HCT116 (cell line): ENCODE measurements at regions not wholly inside any gene's neighbourhood (a gene's known extent, or its start where the extent isn't known, plus 50 kb on each side); places are given as distances from the start of the nearest gene placed in this dataset.

Source experiments
- ATAC-seq: fragments of 200-7000 bp; cut with Tn5 transposase; 2 replicates; pipeline ENCODE4 v1.9.1; 2020; ENCODE audit warnings: mild to moderate bottlenecking, moderate library complexity
- BruUV-seq: library from RNA; stranded (reverse); fragments of 400-500 nt; replicated peaks from 2 replicates; lab custom pipeline; 2021; lab: Mats Ljungman, UMichigan
- CTCF ChIA-PET: fragments of 300-600 bp; sonication (Branson Sonifier 250); formaldehyde crosslinking; loops from one replicate; lab custom pipeline; 2021; ENCODE audit warnings: antibody characterized with exemption; lab: Charles Lee
- POLR2A ChIA-PET: fragments of 300-600, 350-600 bp; sonication (Branson Sonifier 250); formaldehyde crosslinking; loops from one replicate; lab custom pipeline; 2021; ENCODE audit warnings: antibody characterized with exemption; lab: Charles Lee
- RAD21 ChIA-PET, 2 experiments: fragments of 300-600 bp; sonication (Branson Sonifier 250); formaldehyde crosslinking; loops; one replicate each; lab custom pipeline; 2023; ENCODE audit warnings: low total read pairs in 2 of 2; ENCODE audit not compliant: uncharacterized antibody in 2 of 2, unreplicated experiment in 2 of 2, low non-redundant PET in 1 of 2; lab: Charles Lee
- DNase-seq: peaks from one replicate; pipeline ENCODE4 v3.0.0-alpha.2; 2010; ENCODE audit warnings: low read depth, low spot score
- H2AFZ ChIP-seq: fragments of 200-600 bp; shearing (Covaris generic), sonication (generic); 2 replicates; pipeline ENCODE4 v1.6.1; 2017; ENCODE audit warnings: low read depth, mixed run types, mixed read lengths, antibody characterized with exemption, low read length; ENCODE audit not compliant: poor library complexity, severe bottlenecking
- H3K27ac ChIP-seq: 2 replicates; pipeline ENCODE4 v1.5.1; 2012; ENCODE audit warnings: low read depth, low read length
- H3K27me3 ChIP-seq: fragments of 200-600 bp; sonication (generic); 2 replicates; pipeline ENCODE4 v1.6.1; 2016; ENCODE audit warnings: mixed run types, low read length, mixed read lengths; ENCODE audit not compliant: insufficient read depth
- H3K36me3 ChIP-seq, 2 experiments: fragments of 200-500 bp in 1 of 2; fragments of 200-600 bp in 1 of 2; sonication (Bioruptor generic) in 1 of 2; sonication (generic) in 1 of 2; 2 replicates each; pipeline versions ENCODE4 v1.5.1 to v1.6.1; 2014 to 2016; ENCODE audit warnings: low read length in 2 of 2, inconsistent platforms in 1 of 2, mixed read lengths in 1 of 2, mixed run types in 1 of 2; ENCODE audit not compliant: insufficient read depth in 2 of 2, control insufficient read depth in 1 of 2
- H3K4me1 ChIP-seq, 2 experiments: fragments of 200-600 bp in 1 of 2; sonication (generic) in 1 of 2; 2 replicates each; pipeline versions ENCODE4 v1.5.1 to v1.6.1; 2012 to 2017; ENCODE audit warnings: low read length in 2 of 2, inconsistent platforms in 1 of 2, mild to moderate bottlenecking in 1 of 2, mixed read lengths in 1 of 2, mixed run types in 1 of 2, moderate library complexity in 1 of 2; ENCODE audit not compliant: insufficient read depth in 2 of 2, control insufficient read depth in 1 of 2
- H3K4me2 ChIP-seq: fragments of 200-600 bp; sonication (generic); 2 replicates; pipeline ENCODE4 v1.6.1; 2017; ENCODE audit warnings: mixed run types, low read length, mixed read lengths
- H3K4me3 ChIP-seq, 2 experiments: fragments of 200-600 bp in 1 of 2; sonication (generic) in 1 of 2; replicated peaks in 1 of 2; 2 replicates each; pipeline ENCODE4 v1.5.1; 2011 to 2016; ENCODE audit warnings: low read length in 2 of 2, control low read depth in 1 of 2, low read depth in 1 of 2, mild to moderate bottlenecking in 1 of 2, mixed read lengths in 1 of 2, mixed run types in 1 of 2
- H3K79me2 ChIP-seq: fragments of 200-600 bp; sonication (generic); 2 replicates; pipeline ENCODE4 v1.6.1; 2017; ENCODE audit warnings: mild to moderate bottlenecking, mixed run types, low read length, moderate library complexity, mixed read lengths; ENCODE audit not compliant: insufficient read depth
- H3K9ac ChIP-seq: fragments of 200-600 bp; sonication (generic); 2 replicates; pipeline ENCODE4 v1.6.1; 2016; ENCODE audit warnings: low read length, mixed read lengths
- H3K9me2 ChIP-seq: fragments of 200-600 bp; sonication (generic), shearing (Covaris generic); 2 replicates; pipeline ENCODE4 v1.6.1; 2017; ENCODE audit warnings: mixed run types, mild to moderate bottlenecking, moderate library complexity; ENCODE audit not compliant: insufficient read depth
- H3K9me3 ChIP-seq, 2 experiments: fragments of 200-500 bp in 1 of 2; fragments of 200-600 bp in 1 of 2; sonication (Bioruptor generic) in 1 of 2; sonication (generic) in 1 of 2; 2 replicates each; pipeline ENCODE4 v1.6.1; 2014 to 2017; ENCODE audit warnings: low read length in 2 of 2, mixed read lengths in 2 of 2, inconsistent platforms in 1 of 2, low read depth in 1 of 2, mild to moderate bottlenecking in 1 of 2, mixed run types in 1 of 2, moderate library complexity in 1 of 2; ENCODE audit not compliant: control insufficient read depth in 1 of 2, insufficient read depth in 1 of 2
- H4K20me1 ChIP-seq: fragments of 200-600 bp; sonication (generic), shearing (Covaris generic); 2 replicates; pipeline ENCODE4 v1.6.1; 2017; ENCODE audit warnings: mixed run types, mild to moderate bottlenecking, moderate library complexity; ENCODE audit not compliant: insufficient read depth
- ATF3 ChIP-seq: IDR thresholded peaks from 2 replicates; pipeline ENCODE4 v1.6.1; 2012
- EGR1 ChIP-seq: IDR thresholded peaks from 2 replicates; pipeline ENCODE4 v1.6.1; 2012; ENCODE audit warnings: low read depth
- JUND ChIP-seq: IDR thresholded peaks from 2 replicates; pipeline ENCODE4 v1.6.1; 2012
- POLR2A ChIP-seq: IDR thresholded peaks from 2 replicates; pipeline ENCODE4 v1.7.0; 2011; ENCODE audit warnings: borderline replicate concordance; ENCODE audit not compliant: insufficient read depth, insufficient read length; ENCODE audit errors: extremely low read depth
- POLR2AphosphoS5 ChIP-seq: IDR thresholded peaks from 2 replicates; pipeline ENCODE4 v1.6.1; 2011; ENCODE audit warnings: mild to moderate bottlenecking, low read depth, low read length, moderate library complexity
- SRF ChIP-seq: IDR thresholded peaks from 2 replicates; pipeline ENCODE4 v1.6.1; 2012; ENCODE audit warnings: low read depth
- TCF7L2 ChIP-seq: IDR thresholded peaks from 2 replicates; pipeline ENCODE4 v1.7.0; 2011; ENCODE audit warnings: borderline replicate concordance, inconsistent platforms; ENCODE audit not compliant: insufficient read depth, insufficient read length; ENCODE audit errors: extremely low read depth
- YY1 ChIP-seq: IDR thresholded peaks from 2 replicates; pipeline ENCODE4 v1.6.1; 2011; ENCODE audit warnings: low read length, low read depth, moderate library complexity, mild to moderate bottlenecking; ENCODE audit not compliant: insufficient replicate concordance; ENCODE audit errors: extremely low read depth
- ZFX ChIP-seq: fragments of 450-650 bp; IDR thresholded peaks from 2 replicates; pipeline ENCODE4 v1.6.1; 2017
- ZNF274 ChIP-seq: fragments of 200-500 bp; sonication (Bioruptor generic); IDR thresholded peaks from 2 replicates; pipeline ENCODE4 v1.6.1; 2014; ENCODE audit warnings: mild to moderate bottlenecking, low read depth, low read length, inconsistent platforms
- intact Hi-C: fragments of 100-400 bp; cut with micrococcal nuclease; formaldehyde crosslinking; loops from 2 replicates; pipeline ENCODE4 v1.10.0; 2022
- TF ChIP-seq, protein P1 (sequence below): IDR thresholded peaks from 2 replicates; pipeline ENCODE4 v1.6.1; 2012; ENCODE audit warnings: low read depth

DNA sequence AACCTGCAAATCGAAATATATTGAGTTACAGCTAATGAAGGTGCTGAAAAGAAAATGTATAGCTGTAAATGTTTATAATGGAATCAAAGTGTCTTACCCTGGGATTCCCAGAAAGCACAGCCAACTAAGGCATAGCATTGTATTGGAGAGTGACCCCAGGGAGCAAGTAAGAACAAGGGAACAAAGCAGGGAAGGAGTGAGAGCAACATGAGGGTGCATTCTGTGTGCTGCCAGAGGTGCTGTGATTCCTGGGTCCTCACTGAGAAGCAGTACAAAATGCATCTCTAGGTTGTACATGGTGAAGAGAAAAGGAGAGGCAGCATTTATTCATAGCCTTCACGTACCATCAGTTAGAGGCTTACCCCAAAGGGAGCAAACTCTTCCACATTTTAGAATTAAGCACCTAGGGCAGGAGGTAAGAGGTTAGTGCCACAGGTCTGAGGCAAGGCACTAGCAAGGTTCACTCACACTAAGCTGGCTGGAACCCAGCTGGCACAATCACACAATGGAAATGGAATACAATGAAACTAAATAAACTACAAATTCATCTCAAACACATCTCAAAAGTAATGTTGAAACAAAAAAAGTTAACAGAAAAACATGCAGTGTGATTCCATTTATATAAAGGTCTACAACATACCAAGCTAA is 151.5 kb upstream of the C2CD4B start:
- BruUV-seq, result no TSS peak
- Histone ChIP-seq H4K20me1 (no peaks in the 10 kb centered on the region), H3K27me3 (no peaks in the 10 kb centered on the region), H3K4me1 (no peaks in the 10 kb centered on the region), H3K27ac (no peak overlapping the region), H3K9ac (no peak overlapping the region), H3K9me2 (no peaks in the 10 kb centered on the region), H3K36me3 (no peaks in the 10 kb centered on the region)
- no peak for DNase-seq
- POLR2A ChIA-PET, result no interaction called here
- no peak for ATAC-seq
- TF ChIP-seq ZFX, result no peak
- no peak for TF ChIP-seq SRF
- TF ChIP-seq, protein P1, sequence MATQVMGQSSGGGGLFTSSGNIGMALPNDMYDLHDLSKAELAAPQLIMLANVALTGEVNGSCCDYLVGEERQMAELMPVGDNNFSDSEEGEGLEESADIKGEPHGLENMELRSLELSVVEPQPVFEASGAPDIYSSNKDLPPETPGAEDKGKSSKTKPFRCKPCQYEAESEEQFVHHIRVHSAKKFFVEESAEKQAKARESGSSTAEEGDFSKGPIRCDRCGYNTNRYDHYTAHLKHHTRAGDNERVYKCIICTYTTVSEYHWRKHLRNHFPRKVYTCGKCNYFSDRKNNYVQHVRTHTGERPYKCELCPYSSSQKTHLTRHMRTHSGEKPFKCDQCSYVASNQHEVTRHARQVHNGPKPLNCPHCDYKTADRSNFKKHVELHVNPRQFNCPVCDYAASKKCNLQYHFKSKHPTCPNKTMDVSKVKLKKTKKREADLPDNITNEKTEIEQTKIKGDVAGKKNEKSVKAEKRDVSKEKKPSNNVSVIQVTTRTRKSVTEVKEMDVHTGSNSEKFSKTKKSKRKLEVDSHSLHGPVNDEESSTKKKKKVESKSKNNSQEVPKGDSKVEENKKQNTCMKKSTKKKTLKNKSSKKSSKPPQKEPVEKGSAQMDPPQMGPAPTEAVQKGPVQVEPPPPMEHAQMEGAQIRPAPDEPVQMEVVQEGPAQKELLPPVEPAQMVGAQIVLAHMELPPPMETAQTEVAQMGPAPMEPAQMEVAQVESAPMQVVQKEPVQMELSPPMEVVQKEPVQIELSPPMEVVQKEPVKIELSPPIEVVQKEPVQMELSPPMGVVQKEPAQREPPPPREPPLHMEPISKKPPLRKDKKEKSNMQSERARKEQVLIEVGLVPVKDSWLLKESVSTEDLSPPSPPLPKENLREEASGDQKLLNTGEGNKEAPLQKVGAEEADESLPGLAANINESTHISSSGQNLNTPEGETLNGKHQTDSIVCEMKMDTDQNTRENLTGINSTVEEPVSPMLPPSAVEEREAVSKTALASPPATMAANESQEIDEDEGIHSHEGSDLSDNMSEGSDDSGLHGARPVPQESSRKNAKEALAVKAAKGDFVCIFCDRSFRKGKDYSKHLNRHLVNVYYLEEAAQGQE, result no peak
- no peak for TF ChIP-seq POLR2AphosphoS5
- no peak for TF ChIP-seq POLR2A
- no peak for TF ChIP-seq TCF7L2
- TF ChIP-seq YY1, result no peak
- no peak for TF ChIP-seq JUND
- no peak for TF ChIP-seq EGR1
- no peak for TF ChIP-seq ATF3
- TF ChIP-seq ZNF274, result no peak
- TF ChIP-seq, all 23 proteins: peak for 0
- RAD21 ChIA-PET, result no interaction called here
- Histone ChIP-seq H3K79me2 (no peaks in the 10 kb centered on the region), H3K4me2 (no peak overlapping the region), H3K4me3 (no peak overlapping the region), H3K9me3 (no peaks in the 10 kb centered on the region), H2AFZ (no peak overlapping the region)
- CTCF ChIA-PET, result interaction anchor here (1.4 kb wide), 1 partner anchor 10 kb away, joined by 4 read pairs; no protein-coding TSS in a partner anchor
- intact Hi-C loops, result loop anchor here (10.0 kb wide), 1 partner anchor 442 kb away; no protein-coding TSS in a partner anchor
